DOHH2 (cell line): ENCODE measurements at regions not wholly inside any gene's neighbourhood (a gene's known extent, or its start where the extent isn't known, plus 50 kb on each side); places are given as distances from the start of the nearest gene placed in this dataset.

Source experiments
- H3F3A ChIP-seq: fragments of 200-600 bp; sonication (generic), shearing (Covaris generic); 2 replicates; pipeline ENCODE4 v1.6.0; 2016; ENCODE audit warnings: antibody characterized with exemption, mild to moderate bottlenecking; ENCODE audit not compliant: control insufficient read depth, insufficient read depth
- H3K27ac ChIP-seq: fragments of 200-600 bp; sonication (generic); 2 replicates; pipeline ENCODE4 v1.5.1; 2014; ENCODE audit warnings: low read depth, mild to moderate bottlenecking, low read length, moderate library complexity
- H3K27me3 ChIP-seq: fragments of 200-600 bp; sonication (generic); 2 replicates; pipeline ENCODE4 v1.6.1; 2014; ENCODE audit warnings: mild to moderate bottlenecking, low read length, mixed read lengths; ENCODE audit not compliant: control insufficient read depth
- H3K36me3 ChIP-seq: fragments of 200-600 bp; sonication (generic); 2 replicates; pipeline ENCODE4 v1.6.1; 2014; ENCODE audit warnings: mild to moderate bottlenecking, low read length, moderate library complexity, mixed read lengths; ENCODE audit not compliant: control insufficient read depth
- H3K4me1 ChIP-seq: fragments of 200-600 bp; sonication (generic); 2 replicates; pipeline ENCODE4 v1.6.1; 2014; ENCODE audit warnings: mild to moderate bottlenecking, low read length, mixed read lengths; ENCODE audit not compliant: control insufficient read depth
- H3K4me2 ChIP-seq: fragments of 200-600 bp; sonication (generic); 2 replicates; pipeline ENCODE4 v1.6.0; 2014; ENCODE audit warnings: mild to moderate bottlenecking, low read length, moderate library complexity
- H3K4me3 ChIP-seq: fragments of 200-600 bp; sonication (generic); 2 replicates; pipeline ENCODE4 v1.5.1; 2014; ENCODE audit warnings: mild to moderate bottlenecking, low read length, mixed read lengths
- H3K79me2 ChIP-seq: fragments of 200-600 bp; sonication (generic); 2 replicates; pipeline ENCODE4 v1.6.1; 2014; ENCODE audit warnings: mild to moderate bottlenecking, low read length, mixed read lengths; ENCODE audit not compliant: control insufficient read depth
- H3K9me2 ChIP-seq: fragments of 200-600 bp; sonication (generic); replicated peaks from 2 replicates; pipeline ENCODE4 v1.6.1; 2014; ENCODE audit warnings: mild to moderate bottlenecking, low read length, mixed read lengths; ENCODE audit not compliant: control insufficient read depth
- H3K9me3 ChIP-seq: fragments of 200-600 bp; sonication (generic); 2 replicates; pipeline ENCODE4 v1.6.1; 2014; ENCODE audit warnings: antibody characterized with exemption, low read length, mixed read lengths; ENCODE audit not compliant: control insufficient read depth, insufficient read depth
- H4K20me1 ChIP-seq: fragments of 200-600 bp; sonication (generic); 2 replicates; pipeline ENCODE4 v1.6.0; 2014; ENCODE audit warnings: low read depth, mild to moderate bottlenecking, antibody characterized with exemption, low read length, moderate library complexity; ENCODE audit not compliant: control insufficient read depth, insufficient read depth
- CTCF ChIP-seq: fragments of 200-600 bp; sonication (generic); IDR thresholded peaks from one replicate; pipeline ENCODE4 v1.5.1; 2014; ENCODE audit warnings: antibody characterized with exemption, mild to moderate bottlenecking, low read depth, low read length; ENCODE audit not compliant: poor library complexity, severe bottlenecking
- EZH2phosphoT487 ChIP-seq: fragments of 200-600 bp; sonication (generic); IDR thresholded peaks from 2 replicates; pipeline ENCODE4 v1.6.1; 2017; ENCODE audit warnings: borderline replicate concordance, mild to moderate bottlenecking, antibody characterized with exemption, low read length, moderate library complexity, mixed read lengths

DNA sequence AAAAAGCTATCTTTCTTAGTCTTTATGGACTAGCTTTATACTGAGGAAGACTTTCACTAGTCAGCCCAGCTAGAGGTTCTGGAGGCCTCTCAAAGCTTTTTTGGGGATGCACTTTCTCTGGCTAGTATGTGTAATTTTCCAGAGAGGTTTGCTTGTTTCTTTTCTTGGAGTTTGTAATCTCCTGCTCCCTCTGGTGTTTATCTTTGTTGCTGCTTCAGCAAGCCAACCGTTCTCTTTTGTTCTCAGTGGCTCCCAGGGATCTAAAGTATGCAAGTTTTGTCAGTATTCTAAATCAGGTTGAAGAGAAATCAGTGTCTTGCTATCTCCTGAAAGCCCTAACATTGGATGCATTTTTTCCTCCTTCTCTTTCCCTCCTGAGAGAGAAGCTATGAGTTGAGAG lies 121.1 kb upstream of the MYO16 start:
- Histone ChIP-seq H3K9me2 (no peaks in the 10 kb centered on the region), H3K36me3 (no peaks in the 10 kb centered on the region), H3K4me2 (no peak overlapping the region), H3K4me1 (no peaks in the 10 kb centered on the region), H3K4me3 (no peak overlapping the region), H3K79me2 (no peaks in the 10 kb centered on the region), H4K20me1 (no peaks in the 10 kb centered on the region), H3K27me3 (no peaks in the 10 kb centered on the region), H3K9me3 (no peaks in the 10 kb centered on the region), H3F3A (no peaks in the 10 kb centered on the region), H3K27ac (no peak overlapping the region)
- TF ChIP-seq CTCF = peak; percentile 14
- TF ChIP-seq EZH2phosphoT487 = no peak

GRCh38 chr13:108525827-108526226 lies 103.6 kb upstream of the MYO16 start:
- Histone ChIP-seq H3K27me3 (no peaks in the 10 kb centered on the region), H3K9me2 (no peaks in the 10 kb centered on the region), H3K4me1 (no peaks in the 10 kb centered on the region), H3F3A (no peaks in the 10 kb centered on the region), H3K4me3 (no peak overlapping the region), H3K36me3 (no peaks in the 10 kb centered on the region), H3K27ac (no peak overlapping the region), H3K79me2 (no peaks in the 10 kb centered on the region), H3K9me3 (no peaks in the 10 kb centered on the region), H3K4me2 (no peak overlapping the region), H4K20me1 (no peaks in the 10 kb centered on the region)
- TF ChIP-seq CTCF (no peak), EZH2phosphoT487 (no peak)

DNA sequence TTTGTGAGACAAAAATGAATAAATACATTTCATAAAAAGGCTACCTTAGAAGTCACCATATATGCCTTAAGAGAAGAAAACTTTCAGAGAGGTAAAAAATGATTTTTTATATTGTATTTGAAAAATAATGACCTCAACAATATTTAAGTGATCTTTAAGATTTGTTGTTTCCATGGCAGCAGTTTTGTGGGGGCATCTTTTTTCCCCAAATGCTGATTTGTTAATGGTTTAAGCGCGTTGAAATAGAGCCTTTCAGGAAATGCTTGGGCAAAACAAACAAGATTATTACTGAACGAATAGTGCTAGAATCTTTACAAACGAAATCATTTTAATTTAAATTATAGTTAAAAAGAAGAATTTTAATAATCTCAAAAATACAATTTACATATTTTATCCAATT lies 103.1 kb upstream of the MYO16 start:
- no peaks in the 10 kb centered on the region for H3K9me2 ChIP-seq
- no peaks in the 10 kb centered on the region for H3K79me2 ChIP-seq
- no peak overlapping the region for H3K27ac ChIP-seq
- TF ChIP-seq CTCF (no peak), EZH2phosphoT487 (no peak)
- no peaks in the 10 kb centered on the region for H3K9me3 ChIP-seq
- H3F3A ChIP-seq = no peaks in the 10 kb centered on the region
- H3K27me3 ChIP-seq = no peaks in the 10 kb centered on the region
- H4K20me1 ChIP-seq = no peaks in the 10 kb centered on the region
- no peaks in the 10 kb centered on the region for H3K36me3 ChIP-seq
- no peaks in the 10 kb centered on the region for H3K4me1 ChIP-seq
- H3K4me2 ChIP-seq = no peak overlapping the region
- H3K4me3 ChIP-seq = no peak overlapping the region

DNA sequence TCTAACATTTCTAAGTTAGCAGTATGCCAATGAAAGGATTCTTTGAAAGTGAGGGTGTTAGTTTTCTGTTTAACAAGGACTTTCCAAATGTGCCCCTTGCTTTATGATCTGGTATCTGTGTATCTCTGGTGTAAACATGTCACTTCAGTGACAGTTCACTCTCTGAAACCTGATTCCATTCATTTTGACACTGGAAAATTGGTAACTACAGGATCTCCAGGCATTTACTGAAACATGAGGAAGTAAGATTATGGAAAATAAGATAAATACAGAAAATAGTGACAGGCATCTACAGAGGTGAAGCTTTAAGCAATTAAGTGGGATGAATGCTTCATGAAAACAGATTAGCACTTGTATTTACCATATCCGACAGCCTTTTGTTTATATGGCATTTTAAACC lies 101.6 kb upstream of the MYO16 start:
- no peaks in the 10 kb centered on the region for H3K79me2 ChIP-seq
- no peak for TF ChIP-seq EZH2phosphoT487
- no peak for TF ChIP-seq CTCF
- no peaks in the 10 kb centered on the region for H3K36me3 ChIP-seq
- H3F3A ChIP-seq = no peaks in the 10 kb centered on the region
- no peaks in the 10 kb centered on the region for H3K9me3 ChIP-seq
- no peaks in the 10 kb centered on the region for H3K27me3 ChIP-seq
- no peak overlapping the region for H3K4me2 ChIP-seq
- H3K4me3 ChIP-seq = no peak overlapping the region
- H3K27ac ChIP-seq = no peak overlapping the region
- H3K4me1 ChIP-seq = no peaks in the 10 kb centered on the region
- no peaks in the 10 kb centered on the region for H4K20me1 ChIP-seq
- no peaks in the 10 kb centered on the region for H3K9me2 ChIP-seq
